Globus pallidus (tissue), 1 donor: ENCODE measurements at regions not wholly inside any gene's neighbourhood (a gene's known extent, or its start where the extent isn't known, plus 50 kb on each side); places are given as distances from the start of the nearest gene placed in this dataset.
"Not testable (repeated sequence)": the region's sequence is repeated elsewhere in the genome, so short reads cannot be mapped to it uniquely, and the experiment has no call there.

ENCODE experiments used
- DNase-seq: peaks from one replicate; pipeline ENCODE4 v3.0.0-alpha.2; 2015; ENCODE audit warnings: low spot score

GRCh38 chr16:13628156-13628555 is 291.8 kb upstream of the ERCC4 start:
- DNase-seq: no peak

GRCh38 chr16:13629704-13630103 is 290.2 kb upstream of the ERCC4 start:
- no peak for DNase-seq

GRCh38 chr16:13630374-13630773 is 289.6 kb upstream of the ERCC4 start:
- no peak for DNase-seq

- no peak for DNase-seq
Observed at GRCh38 chr16:13631213-13631767, 288.7 kb upstream of the ERCC4 start.

GRCh38 chr16:13631916-13632315 is 288.0 kb upstream of the ERCC4 start:
- DNase-seq: no peak

GRCh38 chr16:13632504-13632903 is 287.4 kb upstream of the ERCC4 start:
- not testable (repeated sequence) for DNase-seq

GRCh38 chr16:13633391-13633861 is 286.5 kb upstream of the ERCC4 start:
- DNase-seq: no peak

GRCh38 chr16:13634253-13634652 is 285.7 kb upstream of the ERCC4 start:
- no peak for DNase-seq

GRCh38 chr16:13634959-13635358 is 285.0 kb upstream of the ERCC4 start:
- DNase-seq: no peak

GRCh38 chr16:13638218-13638617 is 281.7 kb upstream of the ERCC4 start:
- no peak for DNase-seq

GRCh38 chr16:13643412-13643811 is 276.5 kb upstream of the ERCC4 start:
- no peak for DNase-seq

GRCh38 chr16:13645601-13646245 is 274.2 kb upstream of the ERCC4 start:
- DNase-seq: no peak

GRCh38 chr16:13660807-13661206 is 259.1 kb upstream of the ERCC4 start:
- no peak for DNase-seq

- DNase-seq: no peak
Observed at GRCh38 chr16:13665876-13666275, 254.1 kb upstream of the ERCC4 start.

GRCh38 chr16:13672196-13672595 is 247.8 kb upstream of the ERCC4 start:
- peak; percentile 6 for DNase-seq

GRCh38 chr16:13680021-13680889 is 239.7 kb upstream of the ERCC4 start:
- no peak for DNase-seq

GRCh38 chr16:13684819-13685563 is 235.0 kb upstream of the ERCC4 start:
- no peak for DNase-seq

GRCh38 chr16:13696017-13696416 is 223.9 kb upstream of the ERCC4 start:
- DNase-seq: no peak

- DNase-seq: no peak
Observed at GRCh38 chr16:13697013-13697412, 222.9 kb upstream of the ERCC4 start.

- no peak for DNase-seq
Observed at GRCh38 chr16:13697568-13697967, 222.4 kb upstream of the ERCC4 start.

GRCh38 chr16:13702614-13703013 is 217.3 kb upstream of the ERCC4 start:
- no peak for DNase-seq
